GM21390 (cell line): ENCODE measurements at regions not wholly inside any gene's neighbourhood (a gene's known extent, or its start where the extent isn't known, plus 50 kb on each side); places are given as distances from the start of the nearest gene placed in this dataset.
"Not testable (repeated sequence)": the region's sequence is repeated elsewhere in the genome, so short reads cannot be mapped to it uniquely, and the experiment has no call there.

ENCODE experiments used
- ATAC-seq: cut with Tn5 transposase; IDR thresholded peaks from one replicate; pipeline ENCODE4 v1.9.1; 2021; ENCODE audit not compliant: unreplicated experiment

GRCh38 chr4:110837896-110838450 lies 215.1 kb upstream of the PITX2 start:
- ATAC-seq: no peak

- ATAC-seq: no peak
These were observed 217.4 kb upstream of the PITX2 start for GRCh38 chr4:110840221-110840654.

- ATAC-seq: no peak
These were observed 225.9 kb upstream of the PITX2 start for GRCh38 chr4:110848787-110849186.

GRCh38 chr4:110849461-110849860 lies 226.6 kb upstream of the PITX2 start:
- ATAC-seq: no peak

GRCh38 chr4:110850461-110851442 lies 227.9 kb upstream of the PITX2 start:
- ATAC-seq: no peak

- no peak for ATAC-seq
These were observed 229.1 kb upstream of the PITX2 start for GRCh38 chr4:110851989-110852388.

- no peak for ATAC-seq
These were observed 229.9 kb upstream of the PITX2 start for GRCh38 chr4:110852793-110853192.

GRCh38 chr4:110853242-110853641 lies 230.4 kb upstream of the PITX2 start:
- no peak for ATAC-seq

GRCh38 chr4:110854021-110854678 lies 231.3 kb upstream of the PITX2 start:
- ATAC-seq: no peak

GRCh38 chr4:110860125-110860524 lies 237.2 kb upstream of the PITX2 start:
- ATAC-seq: no peak

GRCh38 chr4:110860901-110861300 lies 238.0 kb upstream of the PITX2 start:
- ATAC-seq: no peak

- no peak for ATAC-seq
These were observed 242.9 kb upstream of the PITX2 start for GRCh38 chr4:110865611-110866259.

GRCh38 chr4:110867251-110867960 lies 244.5 kb upstream of the PITX2 start:
- peak; percentile 60 for ATAC-seq

GRCh38 chr4:110867981-110868720 lies 245.3 kb upstream of the PITX2 start:
- ATAC-seq: no peak

GRCh38 chr4:110869114-110869513 lies 246.2 kb upstream of the PITX2 start:
- ATAC-seq: no peak

GRCh38 chr4:110869862-110870572 lies 247.1 kb upstream of the PITX2 start:
- ATAC-seq: peak; percentile 77

- not testable (repeated sequence) for ATAC-seq
These were observed 253.3 kb upstream of the PITX2 start for GRCh38 chr4:110876214-110876613.

GRCh38 chr4:110876866-110877265 lies 254.0 kb upstream of the PITX2 start:
- no peak for ATAC-seq

GRCh38 chr4:110877778-110878370 lies 255.0 kb upstream of the PITX2 start:
- ATAC-seq: no peak
